ENCODE measurements at regions not wholly inside any gene's neighbourhood (a gene's known extent, or its start where the extent isn't known, plus 50 kb on each side); places are given as distances from the start of the nearest gene placed in this dataset.

GRCh38 chr16:64455275-64455674, 666.6 kb downstream of the CDH11 start:
- Histone ChIP-seq H3K4me1 (ENCODE audit: control insufficient read depth in 1 of 2, insufficient read depth in 2 of 2, low read length in 2 of 2) (no peaks in the 10 kb centered on the region), H3K9me3 (ENCODE audit: control insufficient read depth in 1 of 2, low read length in 2 of 2) (no peaks in the 10 kb centered on the region), H3K27me3 (ENCODE audit: low read depth, low read length) (no peaks in the 10 kb centered on the region), H3K4me3 (ENCODE audit: low read depth in 1 of 2, low read length in 2 of 2) (no peak overlapping the region), H3K36me3 (ENCODE audit: control insufficient read depth in 1 of 2, insufficient read depth in 2 of 2, low read length in 2 of 2) (no peaks in the 10 kb centered on the region), H3K27ac (ENCODE audit: low read length) (no peak overlapping the region)

GRCh38 chr16:64453646-64454045, 668.2 kb downstream of the CDH11 start:
- no peak overlapping the region for H3K27ac ChIP-seq (ENCODE audit: low read length)
- no peaks in the 10 kb centered on the region for H3K4me1 ChIP-seq (ENCODE audit: control insufficient read depth in 1 of 2, insufficient read depth in 2 of 2, low read length in 2 of 2)
- no peaks in the 10 kb centered on the region for H3K27me3 ChIP-seq (ENCODE audit: low read depth, low read length)
- H3K9me3 ChIP-seq (ENCODE audit: control insufficient read depth in 1 of 2, low read length in 2 of 2) = no peaks in the 10 kb centered on the region
- H3K36me3 ChIP-seq (ENCODE audit: control insufficient read depth in 1 of 2, insufficient read depth in 2 of 2, low read length in 2 of 2) = no peaks in the 10 kb centered on the region
- no peak overlapping the region for H3K4me3 ChIP-seq (ENCODE audit: low read depth in 1 of 2, low read length in 2 of 2)

- no peaks in the 10 kb centered on the region for H3K27me3 ChIP-seq (ENCODE audit: low read depth, low read length)
- no peak overlapping the region for H3K4me3 ChIP-seq (ENCODE audit: low read depth in 1 of 2, low read length in 2 of 2)
- H3K36me3 ChIP-seq (ENCODE audit: control insufficient read depth in 1 of 2, insufficient read depth in 2 of 2, low read length in 2 of 2) = no peaks in the 10 kb centered on the region
- H3K4me1 ChIP-seq (ENCODE audit: control insufficient read depth in 1 of 2, insufficient read depth in 2 of 2, low read length in 2 of 2) = no peaks in the 10 kb centered on the region
- no peaks in the 10 kb centered on the region for H3K9me3 ChIP-seq (ENCODE audit: control insufficient read depth in 1 of 2, low read length in 2 of 2)
- H3K27ac ChIP-seq (ENCODE audit: low read length) = no peak overlapping the region
These were observed 669.4 kb downstream of the CDH11 start for GRCh38 chr16:64452446-64452845.

DNA sequence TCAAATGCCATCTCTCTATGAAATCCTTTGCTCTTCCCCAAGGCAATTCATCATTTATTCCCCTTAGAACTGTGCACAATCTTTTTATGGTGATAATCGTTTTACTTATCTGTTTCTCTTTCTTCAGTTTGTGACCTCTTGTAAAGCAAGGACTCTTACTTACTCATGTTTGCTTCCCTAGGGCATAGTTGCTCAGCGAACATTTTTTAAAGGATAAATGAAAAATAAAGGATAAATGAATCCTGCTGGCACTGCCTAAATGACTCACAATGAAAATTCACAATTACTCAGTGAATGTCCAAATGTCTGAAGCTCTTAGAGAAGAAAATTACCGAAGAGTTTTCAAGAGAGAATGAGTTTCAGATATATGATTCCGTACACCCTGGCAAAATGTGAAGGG, 671.7 kb downstream of the CDH11 start:
- Histone ChIP-seq H3K4me3 (ENCODE audit: low read depth in 1 of 2, low read length in 2 of 2) (no peak overlapping the region), H3K27ac (ENCODE audit: low read length) (no peak overlapping the region)

DNA sequence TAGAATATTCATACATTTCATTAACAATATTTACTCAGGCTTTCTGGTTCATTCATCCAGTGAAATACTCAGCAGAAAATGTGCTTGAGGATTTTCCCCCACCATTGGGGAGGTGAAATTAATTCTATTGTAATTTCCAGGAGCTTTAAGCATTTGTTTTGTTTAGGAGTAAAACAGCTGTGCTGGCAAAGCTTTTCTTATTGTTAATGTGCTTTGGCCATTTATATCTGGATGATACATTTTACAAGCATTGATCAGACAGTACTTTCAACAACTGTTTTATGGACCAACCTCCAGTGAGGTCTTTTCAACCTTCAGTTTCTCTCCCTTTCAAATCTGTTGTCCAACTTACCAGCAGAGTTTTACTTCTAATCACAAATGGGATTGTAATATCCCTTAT, 672.4 kb downstream of the CDH11 start:
- Histone ChIP-seq H3K36me3 (ENCODE audit: control insufficient read depth in 1 of 2, insufficient read depth in 2 of 2, low read length in 2 of 2) (no peaks in the 10 kb centered on the region), H3K9me3 (ENCODE audit: control insufficient read depth in 1 of 2, low read length in 2 of 2) (no peaks in the 10 kb centered on the region), H3K4me1 (ENCODE audit: control insufficient read depth in 1 of 2, insufficient read depth in 2 of 2, low read length in 2 of 2) (no peaks in the 10 kb centered on the region), H3K27me3 (ENCODE audit: low read depth, low read length) (no peaks in the 10 kb centered on the region), H3K4me3 (ENCODE audit: low read depth in 1 of 2, low read length in 2 of 2) (no peak overlapping the region), H3K27ac (ENCODE audit: low read length) (no peak overlapping the region)

More for the DNA sequence above, 671.7 kb downstream of the CDH11 start:
- no peaks in the 10 kb centered on the region for H3K27me3 ChIP-seq (ENCODE audit: low read depth, low read length)
- no peaks in the 10 kb centered on the region for H3K36me3 ChIP-seq (ENCODE audit: control insufficient read depth in 1 of 2, insufficient read depth in 2 of 2, low read length in 2 of 2)
- no peaks in the 10 kb centered on the region for H3K4me1 ChIP-seq (ENCODE audit: control insufficient read depth in 1 of 2, insufficient read depth in 2 of 2, low read length in 2 of 2)
- H3K9me3 ChIP-seq (ENCODE audit: control insufficient read depth in 1 of 2, low read length in 2 of 2) = no peaks in the 10 kb centered on the region

DNA sequence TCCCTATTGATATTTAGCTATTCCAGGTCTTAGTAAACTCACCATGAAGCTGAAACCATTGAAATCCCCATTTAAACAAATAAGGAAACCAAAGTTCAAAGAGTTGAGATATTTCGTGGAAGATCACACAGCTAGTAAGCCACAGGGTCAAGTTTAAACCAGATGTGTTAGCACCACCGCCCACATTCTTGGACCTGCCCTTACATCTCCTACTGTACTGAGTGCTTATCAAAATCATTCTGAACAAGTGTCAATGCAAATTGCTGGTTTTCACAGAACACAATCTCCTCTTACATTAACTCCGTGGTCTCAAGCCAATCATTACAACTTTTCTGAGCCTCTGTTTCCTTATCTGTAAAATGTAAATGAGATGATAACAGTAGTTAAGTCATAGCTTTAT, 676.2 kb downstream of the CDH11 start:
- Histone ChIP-seq H3K27me3 (ENCODE audit: low read depth, low read length) (no peaks in the 10 kb centered on the region), H3K27ac (ENCODE audit: low read length) (no peak overlapping the region), H3K4me1 (ENCODE audit: control insufficient read depth in 1 of 2, insufficient read depth in 2 of 2, low read length in 2 of 2) (no peaks in the 10 kb centered on the region), H3K4me3 (ENCODE audit: low read depth in 1 of 2, low read length in 2 of 2) (no peak overlapping the region), H3K9me3 (ENCODE audit: control insufficient read depth in 1 of 2, low read length in 2 of 2) (no peaks in the 10 kb centered on the region), H3K36me3 (ENCODE audit: control insufficient read depth in 1 of 2, insufficient read depth in 2 of 2, low read length in 2 of 2) (no peaks in the 10 kb centered on the region)

DNA sequence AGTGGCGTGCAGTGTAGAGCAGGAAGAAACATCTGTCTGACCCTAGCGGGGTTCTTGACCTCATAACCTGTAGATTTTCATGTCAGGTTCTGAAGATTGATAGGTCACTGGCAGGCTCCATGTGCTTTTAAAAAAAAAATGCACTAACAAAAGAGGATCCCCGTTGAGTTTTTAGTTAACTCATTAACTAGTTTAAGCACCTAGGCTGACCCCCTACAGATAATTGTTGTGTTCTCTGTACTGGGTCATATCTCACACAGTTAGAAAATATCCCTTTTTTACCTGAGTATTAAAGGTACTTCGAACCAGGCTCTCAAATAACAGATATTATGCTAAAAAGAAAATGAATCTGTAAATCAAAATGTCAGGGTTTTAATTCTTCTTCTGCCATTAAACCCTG, 676.6 kb downstream of the CDH11 start:
- H3K4me3 ChIP-seq (ENCODE audit: low read depth in 1 of 2, low read length in 2 of 2) = no peak overlapping the region
- H3K27ac ChIP-seq (ENCODE audit: low read length) = no peak overlapping the region
- H3K9me3 ChIP-seq (ENCODE audit: control insufficient read depth in 1 of 2, low read length in 2 of 2) = no peaks in the 10 kb centered on the region
- no peaks in the 10 kb centered on the region for H3K4me1 ChIP-seq (ENCODE audit: control insufficient read depth in 1 of 2, insufficient read depth in 2 of 2, low read length in 2 of 2)
- H3K36me3 ChIP-seq (ENCODE audit: control insufficient read depth in 1 of 2, insufficient read depth in 2 of 2, low read length in 2 of 2) = no peaks in the 10 kb centered on the region
- H3K27me3 ChIP-seq (ENCODE audit: low read depth, low read length) = no peaks in the 10 kb centered on the region

- H3K9me3 ChIP-seq (ENCODE audit: control insufficient read depth in 1 of 2, low read length in 2 of 2) = no peaks in the 10 kb centered on the region
- H3K27me3 ChIP-seq (ENCODE audit: low read depth, low read length) = no peaks in the 10 kb centered on the region
- H3K4me1 ChIP-seq (ENCODE audit: control insufficient read depth in 1 of 2, insufficient read depth in 2 of 2, low read length in 2 of 2) = no peaks in the 10 kb centered on the region
- no peak overlapping the region for H3K4me3 ChIP-seq (ENCODE audit: low read depth in 1 of 2, low read length in 2 of 2)
- no peaks in the 10 kb centered on the region for H3K36me3 ChIP-seq (ENCODE audit: control insufficient read depth in 1 of 2, insufficient read depth in 2 of 2, low read length in 2 of 2)
- peak overlapping the region; percentile 35 for H3K27ac ChIP-seq (ENCODE audit: low read length)
These were observed 681.4 kb downstream of the CDH11 start for GRCh38 chr16:64440421-64440831.

DNA sequence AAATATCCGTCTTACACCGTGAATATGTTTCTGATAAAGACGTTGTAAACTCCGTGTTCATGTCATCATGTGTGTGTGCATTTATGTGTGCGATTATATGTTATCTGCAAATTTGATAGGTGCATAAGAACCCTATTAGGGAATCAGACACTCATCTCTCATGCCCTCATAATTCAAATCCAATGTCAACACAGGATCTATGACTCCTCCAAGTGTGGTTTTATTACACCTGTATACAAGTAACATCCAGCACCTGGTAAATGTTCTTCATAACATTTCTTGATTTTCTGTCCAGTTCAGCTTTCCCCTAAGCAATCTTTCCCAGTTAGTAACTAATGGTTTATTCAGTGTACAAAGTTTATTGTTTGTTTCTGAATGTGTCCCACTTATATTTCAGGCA, 681.9 kb downstream of the CDH11 start:
- Histone ChIP-seq H3K4me3 (ENCODE audit: low read depth in 1 of 2, low read length in 2 of 2) (no peak overlapping the region), H3K9me3 (ENCODE audit: control insufficient read depth in 1 of 2, low read length in 2 of 2) (no peaks in the 10 kb centered on the region), H3K27ac (ENCODE audit: low read length) (peak overlapping the region; percentile 35), H3K4me1 (ENCODE audit: control insufficient read depth in 1 of 2, insufficient read depth in 2 of 2, low read length in 2 of 2) (no peaks in the 10 kb centered on the region), H3K27me3 (ENCODE audit: low read depth, low read length) (no peaks in the 10 kb centered on the region), H3K36me3 (ENCODE audit: control insufficient read depth in 1 of 2, insufficient read depth in 2 of 2, low read length in 2 of 2) (no peaks in the 10 kb centered on the region)

DNA sequence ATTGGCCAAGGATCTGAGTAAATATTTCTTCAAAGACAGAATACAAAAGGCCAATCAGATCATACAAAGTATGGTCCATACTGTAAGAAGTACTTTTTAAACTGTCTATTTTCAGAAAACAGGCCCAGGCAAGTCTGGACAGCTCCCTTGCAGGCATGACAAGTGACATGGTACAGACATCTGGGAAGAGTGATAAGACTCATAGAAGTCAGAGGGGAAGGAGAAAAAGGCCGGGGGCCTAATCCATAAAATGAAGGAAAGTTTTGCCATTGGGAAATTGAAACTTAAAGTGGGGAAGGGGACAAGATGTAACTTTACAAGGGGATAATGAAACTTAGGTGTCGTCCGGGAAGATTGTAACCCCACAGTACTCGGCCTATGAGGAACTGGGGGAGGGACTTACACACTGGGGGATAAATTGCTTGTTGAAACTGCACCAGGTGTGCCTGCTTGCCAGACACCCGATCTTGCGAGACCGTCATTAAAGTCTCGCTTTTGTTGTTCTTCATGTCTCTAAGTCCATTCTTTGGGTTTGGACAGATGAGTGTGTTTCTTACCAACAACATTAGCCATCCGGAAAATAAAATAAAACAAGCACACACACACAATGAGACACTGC, 684.0 kb downstream of the CDH11 start:
- H3K9me3 ChIP-seq (ENCODE audit: control insufficient read depth in 1 of 2, low read length in 2 of 2) = no peaks in the 10 kb centered on the region
- H3K36me3 ChIP-seq (ENCODE audit: control insufficient read depth in 1 of 2, insufficient read depth in 2 of 2, low read length in 2 of 2) = no peaks in the 10 kb centered on the region
- no peak overlapping the region for H3K27ac ChIP-seq (ENCODE audit: low read length)
- H3K4me1 ChIP-seq (ENCODE audit: control insufficient read depth in 1 of 2, insufficient read depth in 2 of 2, low read length in 2 of 2) = no peaks in the 10 kb centered on the region
- no peak overlapping the region for H3K4me3 ChIP-seq (ENCODE audit: low read depth in 1 of 2, low read length in 2 of 2)
- no peaks in the 10 kb centered on the region for H3K27me3 ChIP-seq (ENCODE audit: low read depth, low read length)

GRCh38 chr16:64434526-64435069, 687.3 kb downstream of the CDH11 start:
- Histone ChIP-seq H3K27me3 (ENCODE audit: low read depth, low read length) (no peaks in the 10 kb centered on the region), H3K27ac (ENCODE audit: low read length) (no peak overlapping the region), H3K9me3 (ENCODE audit: control insufficient read depth in 1 of 2, low read length in 2 of 2) (no peaks in the 10 kb centered on the region), H3K4me3 (ENCODE audit: low read depth in 1 of 2, low read length in 2 of 2) (no peak overlapping the region), H3K4me1 (ENCODE audit: control insufficient read depth in 1 of 2, insufficient read depth in 2 of 2, low read length in 2 of 2) (no peaks in the 10 kb centered on the region), H3K36me3 (ENCODE audit: control insufficient read depth in 1 of 2, insufficient read depth in 2 of 2, low read length in 2 of 2) (no peaks in the 10 kb centered on the region)

- Histone ChIP-seq H3K27me3 (ENCODE audit: low read depth, low read length) (no peaks in the 10 kb centered on the region), H3K27ac (ENCODE audit: low read length) (no peak overlapping the region), H3K4me1 (ENCODE audit: control insufficient read depth in 1 of 2, insufficient read depth in 2 of 2, low read length in 2 of 2) (no peaks in the 10 kb centered on the region), H3K4me3 (ENCODE audit: low read depth in 1 of 2, low read length in 2 of 2) (no peak overlapping the region), H3K9me3 (ENCODE audit: control insufficient read depth in 1 of 2, low read length in 2 of 2) (no peaks in the 10 kb centered on the region), H3K36me3 (ENCODE audit: control insufficient read depth in 1 of 2, insufficient read depth in 2 of 2, low read length in 2 of 2) (no peaks in the 10 kb centered on the region)
These were observed 693.3 kb downstream of the CDH11 start for GRCh38 chr16:64428463-64429113.

All from muscle layer of duodenum (tissue), 2 donors.